SU-DHL-6 (cell line): ENCODE measurements at regions not wholly inside any gene's neighbourhood (a gene's known extent, or its start where the extent isn't known, plus 50 kb on each side); places are given as distances from the start of the nearest gene placed in this dataset.

Source experiments
- H2AFZ ChIP-seq: fragments of 200-600 bp; sonication (generic); 2 replicates; pipeline ENCODE4 v1.6.1; 2014; ENCODE audit warnings: low read depth, mild to moderate bottlenecking, moderate library complexity, mixed read lengths, antibody characterized with exemption, low read length; ENCODE audit not compliant: severe bottlenecking
- H3F3A ChIP-seq: fragments of 200-600 bp; shearing (Covaris generic); 2 replicates; pipeline ENCODE4 v1.6.0; 2016; ENCODE audit warnings: antibody characterized with exemption, mild to moderate bottlenecking; ENCODE audit not compliant: insufficient read depth
- H3K27ac ChIP-seq: fragments of 200-600 bp; sonication (generic); 2 replicates; pipeline ENCODE4 v1.5.1; 2016; ENCODE audit warnings: low read depth, mild to moderate bottlenecking, low read length, moderate library complexity, mixed read lengths
- H3K27me3 ChIP-seq: fragments of 200-600 bp; sonication (generic), shearing (Covaris generic); 2 replicates; pipeline ENCODE4 v1.6.0; 2014; ENCODE audit warnings: mild to moderate bottlenecking, low read length
- H3K36me3 ChIP-seq: fragments of 200-600 bp; sonication (generic); 2 replicates; pipeline ENCODE4 v1.6.1; 2014; ENCODE audit warnings: mild to moderate bottlenecking, low read length, mixed read lengths
- H3K4me2 ChIP-seq: fragments of 300-600, 200-600 bp; shearing (Covaris generic), sonication (generic); 2 replicates; pipeline ENCODE4 v1.6.0; 2014; ENCODE audit warnings: low read length, low read depth, mild to moderate bottlenecking; ENCODE audit not compliant: poor library complexity, severe bottlenecking
- H3K4me3 ChIP-seq: fragments of 200-600 bp; sonication (generic); 2 replicates; pipeline ENCODE4 v1.5.1; 2014; ENCODE audit warnings: antibody characterized with exemption, low read length, mild to moderate bottlenecking, mixed read lengths; ENCODE audit not compliant: insufficient read depth, poor library complexity, severe bottlenecking
- H3K79me2 ChIP-seq: fragments of 200-600 bp; sonication (generic); 2 replicates; pipeline ENCODE4 v1.6.1; 2014; ENCODE audit warnings: mild to moderate bottlenecking, low read length, moderate library complexity; ENCODE audit not compliant: insufficient read depth
- H3K9ac ChIP-seq: fragments of 200-600 bp; sonication (generic); 2 replicates; pipeline ENCODE4 v1.7.0; 2014; ENCODE audit warnings: mild to moderate bottlenecking, low read length
- H3K9me2 ChIP-seq: fragments of 200-600 bp; sonication (generic); replicated peaks from 2 replicates; pipeline ENCODE4 v1.6.1; 2014; ENCODE audit warnings: low read length; ENCODE audit not compliant: insufficient read depth
- H3K9me3 ChIP-seq: fragments of 200-600 bp; sonication (generic); 2 replicates; pipeline ENCODE4 v1.6.1; 2014; ENCODE audit warnings: low read length, mixed read lengths; ENCODE audit not compliant: insufficient read depth
- H4K20me1 ChIP-seq: fragments of 200-600 bp; sonication (generic); 2 replicates; pipeline ENCODE4 v1.6.1; 2014; ENCODE audit warnings: low read depth, mild to moderate bottlenecking, antibody characterized with exemption, low read length, moderate library complexity, mixed read lengths
- EZH2phosphoT487 ChIP-seq: fragments of 200-600 bp; sonication (generic), shearing (Covaris generic); conservative IDR thresholded peaks from 2 replicates; pipeline ENCODE4 v1.6.1; 2018; ENCODE audit warnings: mild to moderate bottlenecking, antibody characterized with exemption, low read length, moderate library complexity, mixed read lengths
- TF ChIP-seq, protein P1 (sequence below): fragments of 200-600 bp; sonication (generic); IDR thresholded peaks from one replicate; pipeline ENCODE4 v1.5.1; 2017; ENCODE audit warnings: antibody characterized with exemption, mild to moderate bottlenecking, low read length, moderate library complexity; ENCODE audit not compliant: insufficient read depth, poor library complexity, severe bottlenecking

DNA sequence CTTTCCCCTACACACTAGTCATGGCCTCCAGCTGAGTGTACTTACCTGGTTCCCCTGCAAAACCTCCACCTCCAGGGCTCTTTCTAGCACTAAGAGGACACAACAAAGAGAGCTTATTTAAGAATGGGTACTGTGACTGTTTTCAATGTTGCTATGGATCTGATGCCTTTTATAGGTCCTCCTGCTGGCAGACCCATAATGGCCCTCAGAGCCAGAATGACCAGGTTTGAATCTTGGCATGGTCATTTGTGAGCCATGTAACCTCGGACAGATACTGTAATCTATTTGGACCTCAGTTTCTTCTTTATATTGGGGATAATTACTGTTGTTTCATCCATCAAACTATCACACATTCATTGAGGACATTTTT is 137.6 kb upstream of the USP24 start:
- no peak overlapping the region for H3K27ac ChIP-seq
- H2AFZ ChIP-seq: no peak overlapping the region
- no peaks in the 10 kb centered on the region for H3K9me3 ChIP-seq
- H3K9ac ChIP-seq: no peak overlapping the region
- H3K36me3 ChIP-seq: no peaks in the 10 kb centered on the region
- no peaks in the 10 kb centered on the region for H3F3A ChIP-seq
- no peaks in the 10 kb centered on the region for H3K27me3 ChIP-seq
- no peaks in the 10 kb centered on the region for H3K9me2 ChIP-seq
- H3K79me2 ChIP-seq: no peaks in the 10 kb centered on the region
- no peak overlapping the region for H3K4me3 ChIP-seq
- no peak overlapping the region for H3K4me2 ChIP-seq
- TF ChIP-seq EZH2phosphoT487: no peak
- TF ChIP-seq, protein P1, sequence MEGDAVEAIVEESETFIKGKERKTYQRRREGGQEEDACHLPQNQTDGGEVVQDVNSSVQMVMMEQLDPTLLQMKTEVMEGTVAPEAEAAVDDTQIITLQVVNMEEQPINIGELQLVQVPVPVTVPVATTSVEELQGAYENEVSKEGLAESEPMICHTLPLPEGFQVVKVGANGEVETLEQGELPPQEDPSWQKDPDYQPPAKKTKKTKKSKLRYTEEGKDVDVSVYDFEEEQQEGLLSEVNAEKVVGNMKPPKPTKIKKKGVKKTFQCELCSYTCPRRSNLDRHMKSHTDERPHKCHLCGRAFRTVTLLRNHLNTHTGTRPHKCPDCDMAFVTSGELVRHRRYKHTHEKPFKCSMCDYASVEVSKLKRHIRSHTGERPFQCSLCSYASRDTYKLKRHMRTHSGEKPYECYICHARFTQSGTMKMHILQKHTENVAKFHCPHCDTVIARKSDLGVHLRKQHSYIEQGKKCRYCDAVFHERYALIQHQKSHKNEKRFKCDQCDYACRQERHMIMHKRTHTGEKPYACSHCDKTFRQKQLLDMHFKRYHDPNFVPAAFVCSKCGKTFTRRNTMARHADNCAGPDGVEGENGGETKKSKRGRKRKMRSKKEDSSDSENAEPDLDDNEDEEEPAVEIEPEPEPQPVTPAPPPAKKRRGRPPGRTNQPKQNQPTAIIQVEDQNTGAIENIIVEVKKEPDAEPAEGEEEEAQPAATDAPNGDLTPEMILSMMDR: no peak
- H4K20me1 ChIP-seq: no peaks in the 10 kb centered on the region

- H3F3A ChIP-seq: no peaks in the 10 kb centered on the region
- H3K4me2 ChIP-seq: no peak overlapping the region
- H3K79me2 ChIP-seq: no peaks in the 10 kb centered on the region
- no peak overlapping the region for H3K4me3 ChIP-seq
- H3K9ac ChIP-seq: no peak overlapping the region
- H4K20me1 ChIP-seq: no peaks in the 10 kb centered on the region
- H3K9me3 ChIP-seq: no peaks in the 10 kb centered on the region
- no peaks in the 10 kb centered on the region for H3K36me3 ChIP-seq
- H3K27ac ChIP-seq: no peak overlapping the region
- TF ChIP-seq, protein P1: no peak
- no peak for TF ChIP-seq EZH2phosphoT487
- H3K9me2 ChIP-seq: no peaks in the 10 kb centered on the region
- H3K27me3 ChIP-seq: no peaks in the 10 kb centered on the region
- no peak overlapping the region for H2AFZ ChIP-seq
Measured at GRCh38 chr1:55352080-55352810, 137.1 kb upstream of the USP24 start.

DNA sequence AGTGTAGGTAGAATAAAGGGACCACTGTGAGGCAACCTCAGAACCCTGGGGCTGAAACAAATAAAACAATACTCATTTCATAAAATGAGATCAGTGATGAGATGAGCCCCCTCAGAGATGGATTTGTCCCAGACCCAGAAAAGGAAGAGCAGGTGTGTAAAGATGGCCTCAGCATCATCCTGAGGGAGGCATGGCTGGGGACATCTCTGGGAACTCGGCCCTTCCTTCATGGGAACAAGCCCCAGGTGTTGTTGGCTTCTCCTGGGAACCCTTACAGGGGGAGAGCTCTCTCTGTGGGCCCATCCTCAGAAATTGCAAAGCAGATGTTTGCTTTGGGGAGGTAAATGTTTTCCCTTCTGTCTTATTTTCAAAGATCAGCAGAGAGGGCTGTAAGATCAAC is 133.2 kb upstream of the USP24 start:
- Histone ChIP-seq H3K27ac (no peak overlapping the region), H3K9me2 (no peaks in the 10 kb centered on the region), H3K79me2 (no peaks in the 10 kb centered on the region), H3K9me3 (no peaks in the 10 kb centered on the region), H3K4me3 (no peak overlapping the region), H4K20me1 (no peaks in the 10 kb centered on the region), H3K27me3 (no peaks in the 10 kb centered on the region), H3K36me3 (no peaks in the 10 kb centered on the region), H3K4me2 (no peak overlapping the region), H3F3A (no peaks in the 10 kb centered on the region), H2AFZ (no peak overlapping the region), H3K9ac (no peak overlapping the region)
- TF ChIP-seq, protein P1: no peak
- no peak for TF ChIP-seq EZH2phosphoT487

- no peaks in the 10 kb centered on the region for H4K20me1 ChIP-seq
- H3F3A ChIP-seq: no peaks in the 10 kb centered on the region
- H3K36me3 ChIP-seq: no peaks in the 10 kb centered on the region
- H3K4me3 ChIP-seq: no peak overlapping the region
- no peak overlapping the region for H3K9ac ChIP-seq
- no peak overlapping the region for H3K27ac ChIP-seq
- no peak overlapping the region for H3K4me2 ChIP-seq
- no peaks in the 10 kb centered on the region for H3K9me2 ChIP-seq
- H3K79me2 ChIP-seq: no peaks in the 10 kb centered on the region
- H3K9me3 ChIP-seq: no peaks in the 10 kb centered on the region
- TF ChIP-seq EZH2phosphoT487: no peak
- TF ChIP-seq, protein P1: no peak
- H2AFZ ChIP-seq: no peak overlapping the region
- no peaks in the 10 kb centered on the region for H3K27me3 ChIP-seq
Measured at GRCh38 chr1:55347866-55348265, 132.7 kb upstream of the USP24 start.
